SK-N-SH (cell line): ENCODE measurements at regions not wholly inside any gene's neighbourhood (a gene's known extent, or its start where the extent isn't known, plus 50 kb on each side); places are given as distances from the start of the nearest gene placed in this dataset.

Source experiments
- CTCF ChIA-PET: fragments of 300-600, 350-600 bp; formaldehyde crosslinking; extraction: SDS; loops from one replicate; lab custom pipeline; 2021; lab: Yijun Ruan, JAX
- POLR2A ChIA-PET: fragments of 350-600 bp; sonication (Branson Sonifier 250); formaldehyde crosslinking; extraction: SDS; loops from one replicate; lab custom pipeline; 2020; ENCODE audit warnings: antibody characterized with exemption, inconsistent platforms; lab: Yijun Ruan, JAX
- DNase-seq: peaks from one replicate; pipeline ENCODE4 v3.0.0; 2012
- H2AFZ ChIP-seq: fragments of 200-600 bp; sonication (generic); 2 replicates; pipeline ENCODE4 v1.8.1; 2016; ENCODE audit warnings: antibody characterized with exemption, mild to moderate bottlenecking, low read depth
- H3F3A ChIP-seq: fragments of 200-600 bp; sonication (generic); replicated peaks from 2 replicates; pipeline ENCODE3; 2016; ENCODE audit warnings: antibody characterized with exemption, mild to moderate bottlenecking; ENCODE audit not compliant: insufficient read depth
- H3K27ac ChIP-seq, 2 experiments: fragments of 200-500 bp in 1 of 2; fragments of 200-600 bp in 1 of 2; sonication (Bioruptor generic) in 1 of 2; sonication (generic), shearing (Covaris generic) in 1 of 2; 2 replicates each; pipeline versions ENCODE4 v1.5.1 to v1.6.1; 2014 to 2016; ENCODE audit warnings: low read depth in 2 of 2, inconsistent platforms in 1 of 2, low read length in 1 of 2, mild to moderate bottlenecking in 1 of 2, mixed read lengths in 1 of 2
- H3K27me3 ChIP-seq: fragments of 200-600 bp; sonication (generic), shearing (Covaris generic); 2 replicates; pipeline ENCODE4 v1.6.1; 2016; ENCODE audit warnings: mixed run types; ENCODE audit not compliant: insufficient read depth
- H3K36me3 ChIP-seq, 2 experiments: fragments of 200-500 bp in 1 of 2; fragments of 200-600 bp in 1 of 2; sonication (Bioruptor generic) in 1 of 2; sonication (generic) in 1 of 2; replicated peaks in 1 of 2; 2 replicates each; pipeline versions ENCODE3 to v1.5.1; 2014 to 2016; ENCODE audit warnings: low read length in 1 of 2, mild to moderate bottlenecking in 1 of 2; ENCODE audit not compliant: insufficient read depth in 2 of 2, control insufficient read depth in 1 of 2
- H3K4me1 ChIP-seq, 2 experiments: fragments of 200-500 bp in 1 of 2; fragments of 200-600 bp in 1 of 2; sonication (Bioruptor generic) in 1 of 2; sonication (generic), shearing (Covaris generic) in 1 of 2; 2 replicates each; pipeline versions ENCODE4 v1.5.1 to v1.6.1; 2014 to 2016; ENCODE audit warnings: low read depth in 1 of 2, low read length in 1 of 2, mixed run types in 1 of 2; ENCODE audit not compliant: insufficient read depth in 2 of 2, control insufficient read depth in 1 of 2
- H3K4me2 ChIP-seq: fragments of 200-600 bp; sonication (generic), shearing (Covaris generic); 2 replicates; pipeline ENCODE4 v1.6.1; 2017; ENCODE audit warnings: mixed run types
- H3K4me3 ChIP-seq, 2 experiments: fragments of 200-500 bp in 1 of 2; fragments of 200-600 bp in 1 of 2; sonication (Bioruptor generic) in 1 of 2; sonication (generic), shearing (Covaris generic) in 1 of 2; 2 replicates each; pipeline versions ENCODE4 v1.5.1 to v1.8.1; 2014 to 2016; ENCODE audit warnings: low read depth in 2 of 2, inconsistent platforms in 1 of 2, low read length in 1 of 2, mild to moderate bottlenecking in 1 of 2, mixed read lengths in 1 of 2, moderate library complexity in 1 of 2
- H3K79me2 ChIP-seq: fragments of 200-600 bp; sonication (generic); 2 replicates; pipeline ENCODE4 v1.8.1; 2017; ENCODE audit warnings: mild to moderate bottlenecking; ENCODE audit not compliant: insufficient read depth
- H3K9ac ChIP-seq: fragments of 200-600 bp; sonication (generic); 2 replicates; pipeline ENCODE4 v1.6.1; 2017; ENCODE audit warnings: mixed run types
- H3K9me2 ChIP-seq: fragments of 200-600 bp; sonication (generic); 2 replicates; pipeline ENCODE4 v1.6.1; 2017; ENCODE audit warnings: mixed run types
- H3K9me3 ChIP-seq: fragments of 200-600 bp; sonication (generic); 2 replicates; pipeline ENCODE4 v1.6.1; 2017; ENCODE audit warnings: mixed run types, mild to moderate bottlenecking, moderate library complexity
- H4K20me1 ChIP-seq: fragments of 200-600 bp; sonication (generic); 2 replicates; pipeline ENCODE4 v1.6.1; 2017; ENCODE audit warnings: mild to moderate bottlenecking, mixed run types; ENCODE audit not compliant: insufficient read depth
- CHD2 ChIP-seq: fragments of 150-350 bp; IDR thresholded peaks from 2 replicates; pipeline ENCODE4 v1.6.1; 2018; ENCODE audit warnings: low read length; ENCODE audit not compliant: partially characterized antibody
- ELF1 ChIP-seq: IDR thresholded peaks from 2 replicates; pipeline ENCODE4 v1.4.0; 2012
- EZH2phosphoT487 ChIP-seq: fragments of 200-600 bp; sonication (generic); IDR thresholded peaks from 2 replicates; pipeline ENCODE4 v1.6.1; 2017; ENCODE audit warnings: low read depth, mixed run types, mild to moderate bottlenecking, antibody characterized with exemption, moderate library complexity, borderline replicate concordance
- FOXJ3 ChIP-seq: sonication (generic); formaldehyde crosslinking; IDR thresholded peaks from 2 replicates; pipeline ENCODE4 v1.5.1; 2020; ENCODE audit warnings: mild to moderate bottlenecking, missing genetic modification reagents
- FOXM1 ChIP-seq: IDR thresholded peaks from 2 replicates; pipeline ENCODE4 v1.4.0; 2012; ENCODE audit warnings: low read depth, mild to moderate bottlenecking
- JUND ChIP-seq: IDR thresholded peaks from 2 replicates; pipeline ENCODE4 v1.4.0; 2012
- NFIC ChIP-seq: IDR thresholded peaks from 2 replicates; pipeline ENCODE4 v1.4.0; 2012; ENCODE audit warnings: borderline replicate concordance
- NRF1 ChIP-seq: IDR thresholded peaks from 2 replicates; pipeline ENCODE4 v1.6.1; 2012; ENCODE audit warnings: low read depth, mild to moderate bottlenecking, low read length
- PBX3 ChIP-seq: IDR thresholded peaks from 2 replicates; pipeline ENCODE4; 2012
- POLR2AphosphoS5 ChIP-seq: IDR thresholded peaks from 2 replicates; pipeline ENCODE4 v1.6.1; 2012; ENCODE audit warnings: low read depth, low read length
- RFX5 ChIP-seq: IDR thresholded peaks from 2 replicates; pipeline ENCODE4 v1.6.1; 2012; ENCODE audit warnings: mild to moderate bottlenecking, improper control_type of control experiment, low read length
- RXRA ChIP-seq: IDR thresholded peaks from 2 replicates; pipeline ENCODE4 v1.4.0; 2012; ENCODE audit warnings: low read depth, mild to moderate bottlenecking, borderline replicate concordance
- TAF1 ChIP-seq: IDR thresholded peaks from 2 replicates; pipeline ENCODE4 v1.6.1; 2012; ENCODE audit warnings: low read depth, mild to moderate bottlenecking, low read length, moderate library complexity, borderline replicate concordance
- TCF12 ChIP-seq: IDR thresholded peaks from 2 replicates; pipeline ENCODE4 v1.4.0; 2012
- TEAD4 ChIP-seq: IDR thresholded peaks from 2 replicates; pipeline ENCODE4 v1.4.0; 2012; ENCODE audit warnings: mild to moderate bottlenecking, borderline replicate concordance; ENCODE audit not compliant: insufficient read depth
- WGBS: methylation state at CpG from one replicate; pipeline ENCODE4 v1.1.6; 2017; ENCODE audit warnings: low lambda C conversion rate; 5-methylcytosine and 5-hydroxymethylcytosine counted together
- TF ChIP-seq, protein P1 (sequence below): fragments of 150-350 bp; IDR thresholded peaks from 2 replicates; pipeline ENCODE4 v1.6.1; 2016; ENCODE audit warnings: mild to moderate bottlenecking, low read depth, low read length
- TF ChIP-seq, protein P2 (sequence below): fragments of 150-350 bp; IDR thresholded peaks from 2 replicates; pipeline ENCODE4 v1.6.1; 2017; ENCODE audit warnings: antibody characterized with exemption, low read length, low read depth, borderline replicate concordance
- TF ChIP-seq, protein P3 (sequence below): IDR thresholded peaks from 2 replicates; pipeline ENCODE4 v1.4.0; 2012; ENCODE audit warnings: low read depth, borderline replicate concordance

- Histone ChIP-seq H3K9me3 (no peaks in the 10 kb centered on the region), H2AFZ (no peak overlapping the region), H3K9ac (no peak overlapping the region), H3K27ac (no peak overlapping the region), H3F3A (no peaks in the 10 kb centered on the region), H3K4me2 (no peak overlapping the region), H3K4me1 (no peaks in the 10 kb centered on the region), H3K27me3 (peaks cover 43% of the 10 kb centered on the region), H3K36me3 (no peaks in the 10 kb centered on the region), H3K4me3 (no peak overlapping the region), H3K79me2 (no peaks in the 10 kb centered on the region), H4K20me1 (no peaks in the 10 kb centered on the region), H3K9me2 (no peaks in the 10 kb centered on the region)
- no peak for TF ChIP-seq RXRA
- no peak for TF ChIP-seq NRF1
- TF ChIP-seq JUND: no peak
- TF ChIP-seq RFX5: no peak
- TF ChIP-seq, protein P1, sequence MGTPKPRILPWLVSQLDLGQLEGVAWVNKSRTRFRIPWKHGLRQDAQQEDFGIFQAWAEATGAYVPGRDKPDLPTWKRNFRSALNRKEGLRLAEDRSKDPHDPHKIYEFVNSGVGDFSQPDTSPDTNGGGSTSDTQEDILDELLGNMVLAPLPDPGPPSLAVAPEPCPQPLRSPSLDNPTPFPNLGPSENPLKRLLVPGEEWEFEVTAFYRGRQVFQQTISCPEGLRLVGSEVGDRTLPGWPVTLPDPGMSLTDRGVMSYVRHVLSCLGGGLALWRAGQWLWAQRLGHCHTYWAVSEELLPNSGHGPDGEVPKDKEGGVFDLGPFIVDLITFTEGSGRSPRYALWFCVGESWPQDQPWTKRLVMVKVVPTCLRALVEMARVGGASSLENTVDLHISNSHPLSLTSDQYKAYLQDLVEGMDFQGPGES: no peak
- no peak for TF ChIP-seq EZH2phosphoT487
- no peak for TF ChIP-seq POLR2AphosphoS5
- TF ChIP-seq ELF1: no peak
- no peak for TF ChIP-seq FOXM1
- TF ChIP-seq CHD2: no peak
- no peak for TF ChIP-seq TEAD4
- TF ChIP-seq TAF1: no peak
- TF ChIP-seq, protein P2, sequence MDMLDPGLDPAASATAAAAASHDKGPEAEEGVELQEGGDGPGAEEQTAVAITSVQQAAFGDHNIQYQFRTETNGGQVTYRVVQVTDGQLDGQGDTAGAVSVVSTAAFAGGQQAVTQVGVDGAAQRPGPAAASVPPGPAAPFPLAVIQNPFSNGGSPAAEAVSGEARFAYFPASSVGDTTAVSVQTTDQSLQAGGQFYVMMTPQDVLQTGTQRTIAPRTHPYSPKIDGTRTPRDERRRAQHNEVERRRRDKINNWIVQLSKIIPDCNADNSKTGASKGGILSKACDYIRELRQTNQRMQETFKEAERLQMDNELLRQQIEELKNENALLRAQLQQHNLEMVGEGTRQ: no peak
- no peak for TF ChIP-seq FOXJ3
- no peak for TF ChIP-seq TCF12
- TF ChIP-seq, protein P3, sequence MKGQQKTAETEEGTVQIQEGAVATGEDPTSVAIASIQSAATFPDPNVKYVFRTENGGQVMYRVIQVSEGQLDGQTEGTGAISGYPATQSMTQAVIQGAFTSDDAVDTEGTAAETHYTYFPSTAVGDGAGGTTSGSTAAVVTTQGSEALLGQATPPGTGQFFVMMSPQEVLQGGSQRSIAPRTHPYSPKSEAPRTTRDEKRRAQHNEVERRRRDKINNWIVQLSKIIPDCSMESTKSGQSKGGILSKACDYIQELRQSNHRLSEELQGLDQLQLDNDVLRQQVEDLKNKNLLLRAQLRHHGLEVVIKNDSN: no peak
- TF ChIP-seq PBX3: no peak
- no peak for TF ChIP-seq NFIC
- 41% methylated on average over 10 of the region's 13 CpGs for whole genome bisulfite sequencing
- DNase-seq: no peak
- CTCF ChIA-PET: no interaction called here
- POLR2A ChIA-PET: no interaction called here
Measured at GRCh38 chr16:86429663-86430062, 80.7 kb upstream of the FOXF1 start.
